ENCODE measurements at regions not wholly inside any gene's neighbourhood (a gene's known extent, or its start where the extent isn't known, plus 50 kb on each side); places are given as distances from the start of the nearest gene placed in this dataset.
"Not testable (repeated sequence)": the region's sequence is repeated elsewhere in the genome, so short reads cannot be mapped to it uniquely, and the experiment has no call there.

GRCh38 chr20:54933212-54933904, 458.0 kb downstream of the DOK5 start:
- DNase-seq (ENCODE audit: insufficient read length, low spot score), result no peak
- no peak for TF ChIP-seq POLR2A (IDR thresholded peaks at IDR 0.05; ENCODE audit: low read depth, low read length)
- no peak for FAIRE-seq

GRCh38 chr20:54929191-54929590, 453.8 kb downstream of the DOK5 start:
- no peak for DNase-seq (ENCODE audit: insufficient read length, low spot score)
- TF ChIP-seq POLR2A (IDR thresholded peaks at IDR 0.05; ENCODE audit: low read depth, low read length), result no peak
- FAIRE-seq, result no peak

GRCh38 chr20:54928564-54928963, 453.2 kb downstream of the DOK5 start:
- TF ChIP-seq POLR2A (IDR thresholded peaks at IDR 0.05; ENCODE audit: low read depth, low read length), result no peak
- FAIRE-seq, result no peak

DNA sequence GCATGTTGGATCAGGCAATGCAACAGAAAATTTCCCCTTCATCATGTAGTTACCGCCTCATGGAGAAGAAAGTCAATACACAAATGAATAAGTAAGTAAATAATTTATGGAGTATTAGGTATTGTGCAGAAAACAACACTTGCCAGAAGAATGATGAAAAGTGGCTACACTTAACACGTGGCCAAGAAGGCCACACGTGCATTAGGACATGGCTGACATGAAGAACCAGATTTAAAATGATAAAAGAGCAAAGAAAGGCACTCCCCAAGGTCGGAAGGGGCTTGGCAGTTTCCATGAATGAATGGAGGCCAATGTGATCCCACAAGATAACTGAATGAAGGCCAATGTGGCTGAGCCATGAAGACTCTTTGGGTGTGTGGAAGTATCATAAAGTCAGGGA, 447.2 kb downstream of the DOK5 start:
- no peak for FAIRE-seq
- TF ChIP-seq POLR2A (IDR thresholded peaks at IDR 0.05; ENCODE audit: low read depth, low read length), result no peak
- DNase-seq (ENCODE audit: insufficient read length, low spot score), result no peak

More at GRCh38 chr20:54928564-54928963, 453.2 kb downstream of the DOK5 start:
- DNase-seq (ENCODE audit: insufficient read length, low spot score), result no peak

DNA sequence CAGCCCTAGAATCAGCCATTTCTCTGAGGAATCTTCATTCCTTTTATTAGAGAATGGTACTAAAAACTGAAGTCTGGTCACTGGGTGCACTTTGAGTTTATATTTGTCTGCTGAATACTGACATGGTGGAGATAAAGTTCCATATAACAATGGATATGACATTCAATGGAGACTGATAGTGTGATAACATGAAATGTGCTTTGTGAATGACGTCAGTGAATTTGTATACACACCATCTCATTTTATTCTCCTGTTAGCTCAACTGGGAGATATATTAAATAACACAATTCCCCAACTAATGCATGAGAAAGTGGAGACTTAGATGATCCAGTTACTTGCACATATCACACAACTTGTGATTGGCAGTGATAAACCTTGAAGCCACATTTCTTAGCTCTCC, 446.7 kb downstream of the DOK5 start:
- no peak for FAIRE-seq
- no peak for TF ChIP-seq POLR2A (IDR thresholded peaks at IDR 0.05; ENCODE audit: low read depth, low read length)
- DNase-seq (ENCODE audit: insufficient read length, low spot score), result no peak

- no peak for TF ChIP-seq POLR2A (IDR thresholded peaks at IDR 0.05; ENCODE audit: low read depth, low read length)
- FAIRE-seq (no peak), DNase-seq (ENCODE audit: insufficient read length, low spot score) (no peak)
Measured at GRCh38 chr20:54920491-54920890, 445.1 kb downstream of the DOK5 start.

DNA sequence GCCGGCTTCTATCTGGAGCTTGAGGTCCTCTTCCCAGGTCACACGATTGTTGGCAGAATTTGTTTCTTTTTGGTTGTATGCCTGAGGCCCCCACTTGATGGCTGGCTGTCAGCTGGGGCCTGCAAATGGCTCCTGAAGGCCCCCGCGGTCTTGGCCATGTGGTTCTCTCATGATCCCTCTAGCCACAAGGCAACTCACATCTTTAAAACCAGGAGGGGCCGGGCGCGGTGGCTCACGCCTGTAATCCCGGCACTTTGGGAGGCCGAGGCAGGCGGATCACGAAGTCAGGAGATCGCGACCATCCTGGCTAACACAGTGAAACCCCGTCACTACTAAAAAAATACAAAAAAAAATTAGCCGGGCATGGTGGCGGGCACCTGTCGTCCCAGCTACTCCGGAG, 443.6 kb downstream of the DOK5 start:
- not testable (repeated sequence) for FAIRE-seq

GRCh38 chr20:54914995-54915394, 439.6 kb downstream of the DOK5 start:
- DNase-seq (ENCODE audit: insufficient read length, low spot score) (no peak), FAIRE-seq (no peak)
- no peak for TF ChIP-seq POLR2A (IDR thresholded peaks at IDR 0.05; ENCODE audit: low read depth, low read length)

More for the DNA sequence above, 443.6 kb downstream of the DOK5 start:
- DNase-seq (ENCODE audit: insufficient read length, low spot score), result not testable (repeated sequence)

- no peak for DNase-seq (ENCODE audit: insufficient read length, low spot score)
- no peak for FAIRE-seq
- no peak for TF ChIP-seq POLR2A (IDR thresholded peaks at IDR 0.05; ENCODE audit: low read depth, low read length)
Measured at GRCh38 chr20:54909702-54910101, 434.3 kb downstream of the DOK5 start.

- not testable (repeated sequence) for DNase-seq (ENCODE audit: insufficient read length, low spot score); FAIRE-seq
Measured at GRCh38 chr20:54906134-54906533, 430.7 kb downstream of the DOK5 start.

DNA sequence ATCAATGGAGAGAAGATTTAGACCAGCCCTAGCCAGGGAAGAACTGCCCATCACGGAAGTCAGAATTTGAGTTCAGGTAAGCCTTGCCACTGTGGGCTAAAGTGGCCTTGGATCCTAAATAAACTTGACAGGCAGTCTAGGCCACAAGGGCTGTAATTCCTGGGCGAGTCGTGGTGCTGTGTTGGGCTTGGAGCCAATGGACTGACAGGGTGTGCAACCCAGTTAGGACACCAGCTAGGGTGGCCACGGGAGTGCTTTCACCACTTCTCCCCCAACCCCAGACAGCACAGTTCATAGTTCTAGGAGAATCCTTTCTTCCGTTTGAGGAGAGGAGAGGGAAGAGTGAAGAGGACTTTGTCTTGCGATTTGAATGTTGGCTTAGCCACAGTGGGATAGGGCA, 422.4 kb downstream of the DOK5 start:
- no peak for TF ChIP-seq POLR2A (IDR thresholded peaks at IDR 0.05; ENCODE audit: low read depth, low read length)
- DNase-seq (ENCODE audit: insufficient read length, low spot score) (no peak), FAIRE-seq (no peak)

DNA sequence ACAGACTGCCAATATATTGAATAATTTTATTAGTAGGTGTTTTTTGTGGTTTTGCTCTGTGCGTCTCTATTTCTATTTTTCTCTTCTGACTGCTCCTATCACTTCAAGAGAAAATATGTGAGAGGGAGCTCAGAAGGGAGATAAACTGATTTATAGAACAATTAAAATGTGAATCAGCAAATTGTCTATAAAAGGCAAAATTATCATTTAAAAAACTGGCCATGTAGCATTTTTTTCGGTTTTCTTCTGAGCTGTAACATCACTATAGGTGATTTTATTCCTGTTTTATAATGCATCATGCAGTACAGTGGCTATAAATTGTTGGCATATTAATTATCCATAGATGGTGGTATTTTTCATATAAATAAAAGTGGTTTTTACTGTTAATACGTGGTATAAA, 416.5 kb downstream of the DOK5 start:
- DNase-seq (ENCODE audit: insufficient read length, low spot score), result no peak
- TF ChIP-seq POLR2A (IDR thresholded peaks at IDR 0.05; ENCODE audit: low read depth, low read length), result no peak
- FAIRE-seq, result no peak

GRCh38 chr20:54879393-54879792, 404.0 kb downstream of the DOK5 start:
- no peak for DNase-seq (ENCODE audit: insufficient read length, low spot score)
- no peak for FAIRE-seq
- no peak for TF ChIP-seq POLR2A (IDR thresholded peaks at IDR 0.05; ENCODE audit: low read depth, low read length)

DNA sequence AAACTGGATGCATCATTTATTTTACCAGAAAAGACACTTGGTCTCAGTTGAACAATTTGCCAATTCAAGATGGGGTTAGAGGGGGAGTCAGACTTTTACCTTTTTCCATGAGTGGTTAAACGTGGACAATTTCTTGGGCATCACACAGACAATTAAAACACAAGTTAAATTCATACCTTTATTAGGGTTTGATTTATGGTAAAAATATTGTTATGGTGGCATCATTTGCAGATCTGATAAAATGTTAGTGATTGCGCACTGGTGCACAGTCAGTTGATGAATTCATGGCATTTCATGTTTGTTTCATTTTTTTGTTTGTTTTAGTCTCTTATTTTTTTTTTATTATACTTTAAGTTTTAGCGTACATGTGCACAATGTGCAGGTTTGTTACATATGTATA, 399.9 kb downstream of the DOK5 start:
- DNase-seq (ENCODE audit: insufficient read length, low spot score) (no peak), FAIRE-seq (no peak)
- no peak for TF ChIP-seq POLR2A (IDR thresholded peaks at IDR 0.05; ENCODE audit: low read depth, low read length)

- DNase-seq (ENCODE audit: insufficient read length, low spot score), result no peak
- no peak for FAIRE-seq
Measured at GRCh38 chr20:54874718-54875117, 399.3 kb downstream of the DOK5 start.

DNA sequence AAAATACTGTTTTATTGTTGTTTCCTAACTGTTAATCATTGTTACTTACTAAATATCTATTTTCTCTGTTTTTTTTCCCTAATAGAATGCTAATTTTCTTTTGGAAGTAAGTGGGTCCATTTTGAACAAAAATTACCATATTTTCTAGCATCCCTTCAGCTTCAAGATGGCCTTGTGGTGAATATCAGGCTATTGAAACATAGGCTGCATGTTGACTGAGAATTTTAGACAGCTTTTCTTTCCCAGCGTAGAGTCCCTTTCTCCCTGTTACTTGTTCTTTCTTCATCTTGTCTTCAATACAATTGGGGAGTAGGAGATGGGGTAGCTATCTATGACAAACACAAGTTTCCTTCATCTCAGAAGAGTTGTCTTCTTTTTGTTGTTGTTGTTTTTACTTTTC, 397.0 kb downstream of the DOK5 start:
- TF ChIP-seq POLR2A (IDR thresholded peaks at IDR 0.05; ENCODE audit: low read depth, low read length), result no peak
- no peak for FAIRE-seq
- no peak for DNase-seq (ENCODE audit: insufficient read length, low spot score)

More at GRCh38 chr20:54874718-54875117, 399.3 kb downstream of the DOK5 start:
- no peak for TF ChIP-seq POLR2A (IDR thresholded peaks at IDR 0.05; ENCODE audit: low read depth, low read length)
